Lower leg skin (tissue), 3 donors: ENCODE measurements at regions not wholly inside any gene's neighbourhood (a gene's known extent, or its start where the extent isn't known, plus 50 kb on each side); places are given as distances from the start of the nearest gene placed in this dataset.

Experiments used
- POLR2A ChIP-seq, 2 donors: fragments of 450-650 bp; IDR thresholded peaks; one replicate each; pipeline ENCODE4 v1.6.1; 2016 to 2017; ENCODE audit warnings: antibody characterized with exemption in 2 of 2, mild to moderate bottlenecking in 1 of 2, moderate library complexity in 1 of 2
- TF ChIP-seq, protein P1 (sequence below), 3 donors: fragments of 450-650 bp; IDR thresholded peaks; one replicate each; pipeline ENCODE4 v1.5.1; 2016; ENCODE audit warnings: antibody characterized with exemption in 3 of 3, mild to moderate bottlenecking in 3 of 3, moderate library complexity in 2 of 3

- TF ChIP-seq, protein P1, sequence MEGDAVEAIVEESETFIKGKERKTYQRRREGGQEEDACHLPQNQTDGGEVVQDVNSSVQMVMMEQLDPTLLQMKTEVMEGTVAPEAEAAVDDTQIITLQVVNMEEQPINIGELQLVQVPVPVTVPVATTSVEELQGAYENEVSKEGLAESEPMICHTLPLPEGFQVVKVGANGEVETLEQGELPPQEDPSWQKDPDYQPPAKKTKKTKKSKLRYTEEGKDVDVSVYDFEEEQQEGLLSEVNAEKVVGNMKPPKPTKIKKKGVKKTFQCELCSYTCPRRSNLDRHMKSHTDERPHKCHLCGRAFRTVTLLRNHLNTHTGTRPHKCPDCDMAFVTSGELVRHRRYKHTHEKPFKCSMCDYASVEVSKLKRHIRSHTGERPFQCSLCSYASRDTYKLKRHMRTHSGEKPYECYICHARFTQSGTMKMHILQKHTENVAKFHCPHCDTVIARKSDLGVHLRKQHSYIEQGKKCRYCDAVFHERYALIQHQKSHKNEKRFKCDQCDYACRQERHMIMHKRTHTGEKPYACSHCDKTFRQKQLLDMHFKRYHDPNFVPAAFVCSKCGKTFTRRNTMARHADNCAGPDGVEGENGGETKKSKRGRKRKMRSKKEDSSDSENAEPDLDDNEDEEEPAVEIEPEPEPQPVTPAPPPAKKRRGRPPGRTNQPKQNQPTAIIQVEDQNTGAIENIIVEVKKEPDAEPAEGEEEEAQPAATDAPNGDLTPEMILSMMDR (IDR thresholded peaks at IDR 0.05) = no peak
- TF ChIP-seq POLR2A (IDR thresholded peaks at IDR 0.05) = no peak
These were observed 255.2 kb upstream of the TNC start for GRCh38 chr9:115373000-115373709.
